ENCODE measurements at regions not wholly inside any gene's neighbourhood (a gene's known extent, or its start where the extent isn't known, plus 50 kb on each side); places are given as distances from the start of the nearest gene placed in this dataset.
"Not testable (repeated sequence)": the region's sequence is repeated elsewhere in the genome, so short reads cannot be mapped to it uniquely, and the experiment has no call there.

- no peak for DNase-seq (ENCODE audit: low spot score in 2 of 2)
- WGBS, 2 donors = 61 to 95% methylated on average over 3 of the region's 3 CpGs
- intact Hi-C loops (cut with DNase I; ENCODE audit: low total_unique reads) = no loop called here
- TF ChIP-seq POLR2A (IDR thresholded peaks at IDR 0.05) = no peak
- TF ChIP-seq, protein P1, sequence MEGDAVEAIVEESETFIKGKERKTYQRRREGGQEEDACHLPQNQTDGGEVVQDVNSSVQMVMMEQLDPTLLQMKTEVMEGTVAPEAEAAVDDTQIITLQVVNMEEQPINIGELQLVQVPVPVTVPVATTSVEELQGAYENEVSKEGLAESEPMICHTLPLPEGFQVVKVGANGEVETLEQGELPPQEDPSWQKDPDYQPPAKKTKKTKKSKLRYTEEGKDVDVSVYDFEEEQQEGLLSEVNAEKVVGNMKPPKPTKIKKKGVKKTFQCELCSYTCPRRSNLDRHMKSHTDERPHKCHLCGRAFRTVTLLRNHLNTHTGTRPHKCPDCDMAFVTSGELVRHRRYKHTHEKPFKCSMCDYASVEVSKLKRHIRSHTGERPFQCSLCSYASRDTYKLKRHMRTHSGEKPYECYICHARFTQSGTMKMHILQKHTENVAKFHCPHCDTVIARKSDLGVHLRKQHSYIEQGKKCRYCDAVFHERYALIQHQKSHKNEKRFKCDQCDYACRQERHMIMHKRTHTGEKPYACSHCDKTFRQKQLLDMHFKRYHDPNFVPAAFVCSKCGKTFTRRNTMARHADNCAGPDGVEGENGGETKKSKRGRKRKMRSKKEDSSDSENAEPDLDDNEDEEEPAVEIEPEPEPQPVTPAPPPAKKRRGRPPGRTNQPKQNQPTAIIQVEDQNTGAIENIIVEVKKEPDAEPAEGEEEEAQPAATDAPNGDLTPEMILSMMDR (IDR thresholded peaks at IDR 0.05) = no peak
- no peak overlapping the region for H3K4me3 ChIP-seq (ENCODE audit: low read depth, poor library complexity, severe bottlenecking)
These were observed 102.6 kb upstream of the HMGA2 start for GRCh38 chr12:65721541-65722190.

- 83 to 92% methylated on average over 2 of the region's 2 CpGs for WGBS, 2 donors
- no peak overlapping the region for H3K4me3 ChIP-seq (ENCODE audit: low read depth, poor library complexity, severe bottlenecking)
- no peak for DNase-seq (ENCODE audit: low spot score in 2 of 2)
- intact Hi-C loops (cut with DNase I; ENCODE audit: low total_unique reads) = no loop called here
- TF ChIP-seq, protein P1 (IDR thresholded peaks at IDR 0.05) = no peak
- no peak for TF ChIP-seq POLR2A (IDR thresholded peaks at IDR 0.05)
These were observed 98.9 kb upstream of the HMGA2 start for GRCh38 chr12:65725376-65725775.

- WGBS, 2 donors = 30 to 45% methylated on average over 6 of the region's 6 CpGs
These were observed 95.8 kb upstream of the HMGA2 start for GRCh38 chr12:65728455-65728847.

DNA sequence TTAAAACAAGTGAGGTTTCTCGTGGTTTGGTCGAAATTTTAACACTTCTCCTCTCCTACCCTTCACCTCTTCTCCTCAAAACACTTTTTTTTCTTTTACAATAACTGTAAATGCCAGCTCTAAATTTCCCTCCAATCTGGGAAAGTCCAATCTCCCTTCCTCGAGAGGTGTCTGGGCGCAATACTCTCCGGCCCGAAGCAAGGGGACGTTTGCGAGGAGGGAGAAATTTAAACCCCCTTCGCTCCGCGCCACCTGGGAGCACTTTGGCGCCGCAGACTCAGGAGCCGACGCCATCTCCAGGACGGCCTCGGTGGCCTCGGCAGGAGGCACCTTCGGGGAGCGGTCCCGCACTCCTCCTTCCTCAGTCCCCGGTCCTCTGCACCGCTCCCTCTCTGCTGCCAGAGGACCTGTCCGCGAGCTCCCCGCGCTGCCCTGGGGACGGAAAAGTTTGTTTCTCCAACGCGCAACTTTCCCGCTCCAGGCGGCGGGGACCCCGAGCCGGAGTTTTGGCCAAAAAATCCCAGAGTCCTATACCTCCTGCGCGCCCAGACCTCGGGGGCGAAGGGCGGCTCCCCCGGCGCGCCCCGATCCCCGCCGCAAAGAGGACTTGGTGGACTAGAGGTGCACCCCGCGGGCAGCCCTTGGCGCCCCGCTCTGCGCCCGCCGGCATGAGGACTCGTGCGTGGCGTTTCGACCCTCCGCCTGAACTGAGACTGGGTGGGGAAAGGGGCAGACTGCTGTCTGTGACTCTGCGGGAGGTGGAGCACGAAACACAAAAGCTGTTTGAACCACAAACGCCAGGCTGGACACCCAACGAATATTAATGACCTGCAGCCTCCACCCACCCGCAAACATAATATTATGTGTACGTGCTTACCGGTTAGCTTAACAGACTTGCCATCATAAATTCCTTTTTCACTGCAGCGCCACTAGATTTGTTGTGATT, 95.2 kb upstream of the HMGA2 start:
- WGBS, 2 donors = 4 to 6% methylated on average over 63 to 64 of the region's 66 CpGs
- no peak overlapping the region for H3K4me3 ChIP-seq (ENCODE audit: low read depth, poor library complexity, severe bottlenecking)
- intact Hi-C loops (cut with DNase I; ENCODE audit: low total_unique reads) = no loop called here
- no peak for DNase-seq (ENCODE audit: low spot score in 2 of 2)
- TF ChIP-seq, protein P1 (IDR thresholded peaks at IDR 0.05) = no peak
- TF ChIP-seq POLR2A (IDR thresholded peaks at IDR 0.05) = no peak

More at GRCh38 chr12:65728455-65728847, 95.8 kb upstream of the HMGA2 start:
- DNase-seq (ENCODE audit: low spot score in 2 of 2) = no peak
- no peak for TF ChIP-seq POLR2A (IDR thresholded peaks at IDR 0.05)
- TF ChIP-seq, protein P1 (IDR thresholded peaks at IDR 0.05) = no peak
- intact Hi-C loops (cut with DNase I; ENCODE audit: low total_unique reads) = no loop called here
- no peak overlapping the region for H3K4me3 ChIP-seq (ENCODE audit: low read depth, poor library complexity, severe bottlenecking)

- DNase-seq (ENCODE audit: low spot score in 2 of 2) = no peak
- intact Hi-C loops (cut with DNase I; ENCODE audit: low total_unique reads) = no loop called here
- H3K4me3 ChIP-seq (ENCODE audit: low read depth, poor library complexity, severe bottlenecking) = no peak overlapping the region
- TF ChIP-seq, protein P1 (IDR thresholded peaks at IDR 0.05) = no peak
- TF ChIP-seq POLR2A (IDR thresholded peaks at IDR 0.05) = no peak
- WGBS, 2 donors = 78 to 79% methylated on average over 4 of the region's 4 CpGs
These were observed 92.5 kb upstream of the HMGA2 start for GRCh38 chr12:65731771-65732170.

DNA sequence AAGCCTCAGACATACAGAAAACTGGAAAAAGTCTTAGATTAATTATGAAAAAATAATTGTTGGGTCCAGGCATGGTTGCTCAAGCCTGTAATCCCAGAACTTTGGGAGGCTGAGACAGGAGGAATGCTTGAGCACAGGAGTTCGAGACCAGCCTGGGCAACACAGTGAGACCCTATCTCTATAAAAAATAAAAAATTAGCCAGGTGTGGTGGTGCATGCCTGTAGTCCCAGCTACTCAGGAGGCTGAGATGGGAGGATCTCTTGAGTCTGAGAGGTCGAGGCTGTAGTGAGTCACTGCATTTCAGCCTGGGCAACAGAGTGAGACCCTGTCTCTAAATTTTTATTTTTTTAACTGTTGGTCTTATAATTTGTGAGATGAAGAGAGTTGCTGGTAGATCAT, 90.6 kb upstream of the HMGA2 start:
- H3K4me3 ChIP-seq (ENCODE audit: low read depth, poor library complexity, severe bottlenecking); intact Hi-C loops (cut with DNase I; ENCODE audit: low total_unique reads); DNase-seq (ENCODE audit: low spot score in 2 of 2): not testable (repeated sequence)
- 70 to 87% methylated on average over 2 of the region's 2 CpGs for WGBS, 2 donors
